Endodermal cell (in vitro differentiated cells): ENCODE measurements at regions not wholly inside any gene's neighbourhood (a gene's known extent, or its start where the extent isn't known, plus 50 kb on each side); places are given as distances from the start of the nearest gene placed in this dataset.
A peak's percentile ranks its signal among the peaks of the same experiment; 100 is the strongest.

Experiments used
- DNase-seq: peaks from one replicate; pipeline ENCODE4 v3.0.0-alpha.2; 2017
- H3K27ac ChIP-seq: 2 replicates; pipeline ENCODE4 v1.5.1; 2013; ENCODE audit warnings: mild to moderate bottlenecking, low read depth, low read length, moderate library complexity
- H3K27me3 ChIP-seq: 2 replicates; pipeline ENCODE4 v1.6.1; 2013; ENCODE audit warnings: mild to moderate bottlenecking, low read length, moderate library complexity; ENCODE audit not compliant: insufficient read depth, control insufficient read depth, poor library complexity, severe bottlenecking
- H3K36me3 ChIP-seq: 2 replicates; pipeline ENCODE4 v1.7.0; 2013; ENCODE audit warnings: mild to moderate bottlenecking, low read length, moderate library complexity; ENCODE audit not compliant: control insufficient read depth, insufficient read depth
- H3K4me1 ChIP-seq: one replicate; pipeline ENCODE4 v1.7.0; 2013; ENCODE audit warnings: low read length; ENCODE audit not compliant: control insufficient read depth, insufficient read depth
- H3K4me3 ChIP-seq: 2 replicates; pipeline ENCODE4 v1.5.1; 2013; ENCODE audit warnings: mild to moderate bottlenecking, low read length, moderate library complexity
- H3K9ac ChIP-seq: 2 replicates; pipeline ENCODE4 v1.6.1; 2013; ENCODE audit warnings: mild to moderate bottlenecking, low read length, moderate library complexity; ENCODE audit not compliant: poor library complexity, severe bottlenecking; ENCODE audit errors: extremely low read depth
- H3K9me3 ChIP-seq: 2 replicates; pipeline ENCODE4 v1.6.1; 2013; ENCODE audit warnings: mild to moderate bottlenecking, low read length, moderate library complexity; ENCODE audit not compliant: control insufficient read depth
- H3K27ac Mint-ChIP-seq: 2 replicates; pipeline ENCODE4 v1.8.0; 2020; ENCODE audit warnings: mixed read lengths
- H3K27me3 Mint-ChIP-seq: 2 replicates; pipeline ENCODE4 v1.8.0; 2021; ENCODE audit warnings: mild to moderate bottlenecking, mixed read lengths; ENCODE audit not compliant: insufficient read depth
- H3K36me3 Mint-ChIP-seq: 2 replicates; pipeline ENCODE4 v1.8.0; 2020; ENCODE audit warnings: low read depth, mixed read lengths
- H3K4me1 Mint-ChIP-seq: 2 replicates; pipeline ENCODE4 v1.8.0; 2020; ENCODE audit warnings: mixed read lengths
- H3K4me3 Mint-ChIP-seq: 2 replicates; pipeline ENCODE4 v1.8.0; 2020; ENCODE audit warnings: mild to moderate bottlenecking, moderate library complexity, mixed read lengths
- H3K9me3 Mint-ChIP-seq: 2 replicates; pipeline ENCODE4 v1.8.0; 2020; ENCODE audit warnings: mild to moderate bottlenecking, mixed read lengths
- CTCF ChIP-seq: fragments of 200-600 bp; sonication (generic); conservative IDR thresholded peaks from 2 replicates; pipeline ENCODE4 v1.5.0; 2021; ENCODE audit warnings: antibody characterized with exemption, mild to moderate bottlenecking
- WGBS, 2 experiments: methylation state at CpG; one replicate each; pipeline versions ENCODE4 v1.1.5 to v1.1.7; 2013; ENCODE audit warnings: missing lambda C conversion rate in 2 of 2, mixed read lengths in 1 of 2; ENCODE audit not compliant: insufficient coverage in 1 of 2, insufficient read length in 1 of 2; 5-methylcytosine and 5-hydroxymethylcytosine counted together

GRCh38 chr4:135072553-135072952 is 871.0 kb upstream of the PABPC4L start:
- no peaks in the 10 kb centered on the region for H3K4me1 Mint-ChIP-seq
- H3K4me3 ChIP-seq = no peak overlapping the region
- no peak overlapping the region for H3K27ac ChIP-seq
- H3K4me3 Mint-ChIP-seq = no peak overlapping the region
- no peak for TF ChIP-seq CTCF
- no peaks in the 10 kb centered on the region for H3K27me3 Mint-ChIP-seq
- no peak overlapping the region for H3K9ac ChIP-seq
- peaks cover 24% of the 10 kb centered on the region for H3K9me3 Mint-ChIP-seq
- H3K4me1 ChIP-seq = no peaks in the 10 kb centered on the region
- H3K36me3 ChIP-seq = no peaks in the 10 kb centered on the region
- no peaks in the 10 kb centered on the region for H3K36me3 Mint-ChIP-seq
- no peak overlapping the region for H3K27ac Mint-ChIP-seq
- H3K9me3 ChIP-seq = no peaks in the 10 kb centered on the region
- H3K27me3 ChIP-seq = no peaks in the 10 kb centered on the region
- DNase-seq = no peak
- WGBS, 2 experiments = 62 to 63% methylated on average over 2 to 3 of the region's 3 CpGs

GRCh38 chr4:135065366-135065765 is 863.8 kb upstream of the PABPC4L start:
- 86 to 94% methylated on average over 1 to 2 of the region's 2 CpGs for WGBS, 2 experiments
- Histone ChIP-seq H3K9ac (no peak overlapping the region), H3K9me3 (no peaks in the 10 kb centered on the region), H3K27me3 (no peaks in the 10 kb centered on the region), H3K4me1 (no peaks in the 10 kb centered on the region), H3K4me3 (no peak overlapping the region), H3K36me3 (no peaks in the 10 kb centered on the region), H3K27ac (no peak overlapping the region)
- Mint-ChIP-seq H3K36me3 (no peaks in the 10 kb centered on the region), H3K9me3 (no peaks in the 10 kb centered on the region), H3K27ac (no peak overlapping the region), H3K27me3 (no peaks in the 10 kb centered on the region), H3K4me1 (no peaks in the 10 kb centered on the region), H3K4me3 (no peak overlapping the region)
- no peak for TF ChIP-seq CTCF
- no peak for DNase-seq

GRCh38 chr4:135050086-135050717 is 848.6 kb upstream of the PABPC4L start:
- no peaks in the 10 kb centered on the region for H3K4me1 ChIP-seq
- Mint-ChIP-seq H3K27me3 (no peaks in the 10 kb centered on the region), H3K36me3 (no peaks in the 10 kb centered on the region), H3K9me3 (no peaks in the 10 kb centered on the region), H3K4me3 (no peak overlapping the region), H3K4me1 (peaks cover 5% of the 10 kb centered on the region), H3K27ac (peak overlapping the region; percentile 27)
- H3K36me3 ChIP-seq = no peaks in the 10 kb centered on the region
- no peaks in the 10 kb centered on the region for H3K9me3 ChIP-seq
- H3K27me3 ChIP-seq = no peaks in the 10 kb centered on the region
- no peak overlapping the region for H3K9ac ChIP-seq
- no peak overlapping the region for H3K27ac ChIP-seq
- H3K4me3 ChIP-seq = no peak overlapping the region
- DNase-seq = no peak
- no peak for TF ChIP-seq CTCF
- WGBS, 2 experiments = 90 to 93% methylated on average over 4 to 7 of the region's 7 CpGs
